HG03196 (cell line): ENCODE measurements at regions not wholly inside any gene's neighbourhood (a gene's known extent, or its start where the extent isn't known, plus 50 kb on each side); places are given as distances from the start of the nearest gene placed in this dataset.
"Not testable (repeated sequence)": the region's sequence is repeated elsewhere in the genome, so short reads cannot be mapped to it uniquely, and the experiment has no call there.

ENCODE experiments used
- ATAC-seq: cut with Tn5 transposase; IDR thresholded peaks from one replicate; pipeline ENCODE4 v1.9.1; 2021; ENCODE audit not compliant: unreplicated experiment

DNA sequence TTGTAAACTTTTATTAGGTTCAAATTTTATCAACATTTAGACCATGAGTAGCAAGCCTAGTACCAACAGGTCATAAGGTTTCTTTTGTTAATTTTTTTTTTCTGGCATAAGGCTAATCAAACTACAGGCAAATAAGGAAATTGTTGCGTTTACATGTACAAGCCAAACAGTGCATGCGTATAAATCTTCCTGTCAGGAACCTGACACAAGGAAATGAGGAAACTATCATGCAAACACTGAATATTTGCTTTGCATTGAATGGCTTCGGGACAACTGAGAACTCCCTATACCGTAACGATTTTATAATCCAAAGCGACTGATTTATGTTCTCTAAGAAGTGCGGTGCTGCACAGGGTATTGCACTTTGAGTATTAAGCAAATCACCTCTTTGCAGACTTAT lies 133.0 kb upstream of the TRPC4 start:
- ATAC-seq = no peak

DNA sequence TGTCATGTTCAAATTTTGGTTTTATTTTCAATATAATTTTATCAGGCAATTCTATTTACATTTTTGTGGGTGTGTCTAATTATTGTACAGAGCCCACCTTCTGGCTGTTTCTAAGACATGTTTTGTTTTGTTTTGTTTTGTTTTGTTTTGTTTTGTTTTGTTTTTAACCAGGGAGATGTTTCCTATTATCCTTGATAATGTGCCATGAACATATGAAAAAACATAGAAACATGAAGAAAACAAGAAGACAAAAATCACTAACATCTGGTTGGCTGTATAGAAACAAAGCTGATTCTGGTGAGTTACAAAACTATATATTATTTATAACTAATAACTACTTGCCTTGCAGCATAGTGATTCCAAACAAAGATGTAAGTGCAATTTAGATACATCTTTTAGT lies 128.1 kb upstream of the TRPC4 start:
- no peak for ATAC-seq

DNA sequence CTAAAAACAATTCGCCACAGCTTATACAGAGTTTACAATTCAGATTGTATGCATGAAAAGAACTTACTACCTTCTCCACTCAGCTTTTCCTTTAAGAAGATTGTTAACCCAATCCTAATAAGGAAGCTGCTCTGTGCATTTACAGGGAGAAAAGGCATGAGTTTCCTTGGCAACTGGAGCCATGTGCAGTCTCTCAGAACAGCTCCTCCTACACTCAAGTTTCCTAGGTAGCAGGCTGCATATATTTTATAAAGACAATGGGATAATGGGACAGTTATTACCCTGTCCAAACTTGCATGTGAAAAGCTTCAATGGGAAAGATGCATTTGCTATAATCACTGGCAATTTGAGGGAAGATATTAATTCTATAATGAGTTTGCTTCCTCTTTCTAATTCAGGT lies 125.5 kb upstream of the TRPC4 start:
- ATAC-seq = no peak

DNA sequence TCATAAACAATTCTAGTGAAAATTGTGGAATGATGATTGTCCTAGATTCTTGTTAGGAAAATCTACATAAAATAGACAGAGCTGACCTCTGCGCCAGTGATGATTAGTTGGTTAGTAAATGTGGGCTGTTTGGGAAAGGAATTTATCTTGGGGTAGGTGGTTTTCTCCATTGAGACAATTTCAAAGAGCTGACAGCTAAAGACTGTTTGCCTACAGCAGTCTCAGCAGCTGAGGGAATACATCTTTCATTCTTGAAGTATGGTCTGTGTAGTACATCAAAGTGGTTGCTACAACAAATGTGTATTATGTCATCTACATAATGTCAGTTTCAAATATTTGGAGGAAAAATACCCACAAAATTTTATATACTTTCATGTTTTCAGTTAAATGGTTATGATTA lies 117.2 kb upstream of the TRPC4 start:
- no peak for ATAC-seq

DNA sequence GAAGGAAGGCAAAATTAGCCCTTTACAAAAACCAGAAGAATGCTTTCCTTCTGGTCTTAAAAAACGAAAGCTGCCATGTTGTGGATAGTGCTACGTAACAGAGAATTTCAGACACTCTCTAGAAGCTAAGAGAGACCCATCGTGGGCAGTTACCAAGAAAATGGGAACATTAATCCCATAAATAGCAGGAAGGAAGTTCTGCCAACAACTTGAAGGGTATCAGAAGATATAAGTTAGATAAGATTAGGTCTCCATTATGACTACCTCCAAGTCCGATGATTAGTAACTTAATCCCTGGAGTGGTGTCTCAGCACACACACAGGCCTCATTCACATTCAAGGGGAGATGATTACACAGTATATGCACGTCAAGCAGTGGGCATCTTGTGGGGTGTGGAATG lies 115.7 kb upstream of the TRPC4 start:
- no peak for ATAC-seq

DNA sequence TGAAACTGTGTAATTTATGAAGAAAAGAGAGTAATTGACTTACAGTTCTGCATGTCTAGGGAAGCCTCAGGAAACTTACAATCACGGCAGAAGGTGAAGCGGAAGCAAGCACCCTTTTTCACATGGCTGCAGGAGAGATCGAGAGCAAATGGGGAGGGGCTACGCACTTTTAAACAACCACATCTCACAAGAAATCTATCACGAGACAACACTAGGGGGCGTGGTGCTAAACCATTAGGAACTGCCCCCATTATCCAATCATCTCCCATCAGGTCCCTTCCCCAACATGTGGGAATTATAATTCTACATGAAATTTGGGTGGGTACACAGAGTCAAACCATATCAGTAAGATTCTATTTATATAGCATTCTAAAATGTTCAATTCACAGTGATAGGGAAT lies 114.8 kb upstream of the TRPC4 start:
- no peak for ATAC-seq

DNA sequence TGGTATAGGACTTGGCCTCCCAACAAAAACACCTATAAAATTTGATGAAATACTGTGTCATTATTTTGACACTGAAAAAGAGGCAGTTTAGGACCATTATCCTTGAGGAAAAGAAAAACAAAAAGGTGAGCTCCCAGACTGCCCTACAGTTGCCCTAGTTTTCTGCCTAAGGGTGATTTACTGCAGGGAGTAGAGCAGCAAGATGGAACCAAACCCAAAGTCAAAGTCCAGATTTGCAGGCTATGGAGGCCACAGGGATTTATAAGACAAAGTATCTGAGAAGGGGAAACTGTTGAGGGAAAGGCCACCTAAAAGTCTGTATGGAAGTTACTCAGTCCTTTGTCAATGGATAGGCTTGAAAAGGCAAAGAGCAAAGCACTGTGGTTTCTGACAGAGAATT lies 112.4 kb upstream of the TRPC4 start:
- ATAC-seq = no peak

DNA sequence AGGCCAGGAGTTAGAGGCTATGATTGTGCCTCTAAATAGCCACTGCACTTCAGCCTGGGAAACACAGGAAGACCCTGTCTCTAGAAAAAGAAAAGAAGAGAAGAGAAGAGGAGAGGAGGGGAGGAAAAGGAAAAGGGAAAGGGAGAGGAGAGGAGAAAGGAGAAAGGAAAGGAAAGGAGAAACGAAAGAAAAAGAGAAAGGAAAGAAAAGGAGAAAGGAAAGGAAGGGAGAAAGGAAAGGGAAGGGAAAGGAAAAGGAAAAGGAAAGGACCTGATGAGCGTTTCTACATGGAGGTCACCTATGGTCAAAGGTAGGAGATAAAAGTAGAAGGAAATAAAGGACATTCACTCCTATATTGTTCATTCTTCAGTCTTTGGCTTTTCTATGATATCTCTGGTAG lies 109.1 kb upstream of the TRPC4 start:
- ATAC-seq = no peak

DNA sequence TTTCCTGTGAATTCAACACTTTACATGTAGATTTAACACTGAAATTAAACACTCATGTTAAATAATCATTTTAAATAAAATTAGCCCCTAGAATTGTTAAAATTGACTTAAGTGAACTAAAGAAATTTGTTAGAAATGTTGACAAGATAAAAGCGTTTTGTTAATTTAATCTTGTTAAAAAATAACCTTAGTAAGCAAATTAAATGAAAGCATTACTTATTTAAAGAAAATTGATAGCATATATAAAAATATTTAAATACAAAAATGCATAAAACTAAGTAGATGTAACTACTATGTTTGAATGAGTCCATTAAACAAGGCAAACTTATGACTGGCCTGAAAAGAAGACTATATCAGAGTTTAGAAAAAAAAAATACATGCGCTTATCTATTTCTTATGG lies 99.0 kb upstream of the TRPC4 start:
- ATAC-seq = no peak

DNA sequence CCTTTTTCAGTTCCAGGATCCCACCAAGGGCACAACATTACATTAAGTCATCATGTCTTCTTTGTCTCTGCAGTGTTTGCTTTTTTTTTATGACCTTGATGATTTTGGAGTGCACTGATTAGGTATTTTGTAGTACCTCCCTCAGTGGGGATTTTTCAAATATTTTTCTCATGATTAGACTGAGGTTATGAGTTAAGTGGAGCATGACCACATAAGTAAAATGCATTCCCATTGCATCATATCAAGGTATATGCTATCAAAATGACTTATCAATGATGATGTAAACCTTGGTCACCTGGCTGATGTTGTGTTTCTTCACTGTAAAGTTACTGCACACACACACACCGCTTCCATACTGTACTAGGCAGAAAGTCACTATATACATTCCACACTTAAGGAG lies 96.7 kb upstream of the TRPC4 start:
- no peak for ATAC-seq

DNA sequence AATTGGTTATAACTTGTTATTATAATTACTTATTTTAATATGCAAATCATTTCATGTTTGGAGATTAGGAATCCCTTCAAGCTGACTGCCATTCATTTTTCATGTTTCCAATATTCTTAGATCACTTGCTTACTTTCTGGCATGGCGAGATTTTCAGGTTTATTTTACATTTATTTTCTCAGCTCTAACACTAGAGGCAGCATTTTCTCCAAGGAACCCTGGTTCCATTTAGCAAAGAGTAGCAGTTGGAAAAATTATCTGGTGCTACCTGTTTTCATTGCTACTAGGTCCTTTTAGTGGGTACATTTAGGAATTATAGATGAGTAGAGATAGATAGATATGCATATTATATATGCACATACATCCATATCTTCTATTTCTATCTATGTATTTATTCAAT lies 90.9 kb upstream of the TRPC4 start:
- ATAC-seq = no peak

DNA sequence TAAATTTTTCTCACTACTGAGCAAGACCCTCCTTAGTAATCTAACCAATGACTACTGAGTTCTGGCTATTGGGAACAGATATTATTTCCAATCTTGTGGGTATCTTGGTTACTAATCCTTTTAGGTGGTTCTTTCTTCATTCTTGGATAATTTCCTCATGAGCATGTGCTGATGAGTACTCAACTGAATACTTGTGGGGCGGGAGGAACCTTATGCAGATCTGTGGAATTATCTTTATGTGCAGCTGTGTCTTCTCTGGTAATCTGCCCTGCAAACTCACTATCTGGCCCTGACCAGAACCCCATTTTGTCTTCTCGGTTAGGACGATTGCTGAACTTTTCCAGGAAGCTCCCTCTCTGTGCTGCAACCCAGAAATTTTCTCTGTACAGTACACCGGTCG lies 89.7 kb upstream of the TRPC4 start:
- ATAC-seq = no peak

DNA sequence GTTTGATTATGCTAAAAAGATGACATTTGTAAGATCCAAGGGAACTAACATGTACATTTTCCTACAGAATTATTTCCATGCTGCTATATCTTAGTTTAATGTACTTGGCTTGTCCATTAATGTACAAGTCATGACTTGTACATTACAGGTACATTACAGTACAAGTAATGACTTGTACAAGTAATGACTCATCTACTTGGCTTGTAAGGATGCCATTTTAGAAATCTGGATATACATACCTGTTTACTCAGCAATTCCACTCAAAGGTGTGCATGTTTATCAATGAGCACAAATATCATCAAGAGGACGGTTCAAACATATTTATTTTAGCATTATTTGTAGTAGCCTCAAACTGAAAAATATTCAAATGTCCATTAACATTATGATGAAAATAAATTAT lies 87.0 kb upstream of the TRPC4 start:
- ATAC-seq = no peak

DNA sequence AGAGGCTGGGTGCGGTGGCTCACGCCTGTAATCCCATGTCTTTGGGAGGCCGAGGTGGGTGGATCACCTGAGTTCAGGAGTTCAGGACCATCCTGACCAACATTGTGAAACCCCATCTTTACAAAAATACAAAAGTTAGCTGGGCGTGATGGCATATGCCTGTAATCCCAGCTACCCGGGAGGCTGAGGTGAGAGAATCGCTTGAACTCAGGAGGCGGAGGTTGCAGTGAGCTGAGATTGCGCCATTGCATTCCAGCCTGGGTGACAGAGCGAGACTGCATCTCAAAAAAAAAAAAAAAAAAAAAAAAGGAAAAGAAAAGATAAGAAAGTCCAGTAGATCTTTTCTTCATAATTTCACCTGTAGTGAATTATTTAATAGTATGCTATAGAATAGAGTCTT lies 85.0 kb upstream of the TRPC4 start:
- ATAC-seq = not testable (repeated sequence)

DNA sequence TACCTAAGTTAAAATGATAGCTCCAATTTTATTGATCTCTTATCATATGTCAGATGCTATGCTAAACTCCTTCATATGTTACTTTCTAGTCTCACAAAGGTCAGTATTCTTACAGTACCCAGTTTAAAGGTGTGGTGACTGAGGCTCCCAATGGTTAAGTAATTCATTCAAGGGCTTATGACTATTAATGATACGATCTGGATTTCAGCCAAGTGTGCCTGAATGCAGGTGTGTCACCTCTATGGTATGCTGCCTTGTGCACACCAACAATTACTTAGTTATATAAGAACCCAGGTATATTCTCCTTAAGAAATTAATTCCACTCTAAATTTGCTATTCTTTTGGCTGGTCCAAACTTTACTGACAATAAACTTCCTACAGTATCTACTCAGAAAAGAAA lies 84.6 kb upstream of the TRPC4 start:
- no peak for ATAC-seq

DNA sequence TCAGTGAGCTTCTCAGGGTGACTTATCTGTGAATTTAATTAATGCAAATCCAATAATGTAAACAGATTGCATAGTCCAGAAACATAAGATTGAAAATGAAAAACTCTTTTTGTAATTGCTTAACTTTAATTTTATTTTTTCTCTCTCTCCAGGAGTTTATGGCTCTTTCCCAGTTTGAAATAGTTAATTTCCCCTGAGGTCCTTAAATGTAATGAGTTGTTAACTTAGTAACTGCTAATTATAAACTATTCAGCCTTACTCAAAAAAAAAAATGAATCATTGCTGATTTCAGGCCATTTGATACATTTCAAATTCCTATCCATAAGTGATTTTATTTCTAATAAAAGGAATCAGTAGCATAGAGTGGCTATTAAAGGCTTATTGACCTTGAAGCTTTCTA lies 84.1 kb upstream of the TRPC4 start:
- ATAC-seq = no peak

DNA sequence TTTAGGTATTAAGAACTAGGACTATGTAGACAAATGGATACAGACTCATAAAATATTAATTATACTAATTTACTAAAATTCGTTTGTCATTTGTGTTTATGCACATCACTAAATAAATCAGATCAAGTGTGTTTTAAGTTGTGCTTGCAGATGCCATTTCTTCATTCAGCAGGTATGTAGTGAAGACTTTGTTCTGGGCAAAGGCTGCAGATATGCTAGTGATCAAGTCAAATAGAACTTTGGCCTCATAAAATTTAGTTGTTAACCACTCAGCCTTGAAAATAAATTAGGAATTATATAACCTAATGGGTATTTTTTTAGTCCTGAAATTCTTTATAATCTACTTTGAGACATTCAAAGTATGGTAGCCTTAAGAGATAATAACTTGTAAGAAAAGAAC lies 80.4 kb upstream of the TRPC4 start:
- ATAC-seq = no peak

DNA sequence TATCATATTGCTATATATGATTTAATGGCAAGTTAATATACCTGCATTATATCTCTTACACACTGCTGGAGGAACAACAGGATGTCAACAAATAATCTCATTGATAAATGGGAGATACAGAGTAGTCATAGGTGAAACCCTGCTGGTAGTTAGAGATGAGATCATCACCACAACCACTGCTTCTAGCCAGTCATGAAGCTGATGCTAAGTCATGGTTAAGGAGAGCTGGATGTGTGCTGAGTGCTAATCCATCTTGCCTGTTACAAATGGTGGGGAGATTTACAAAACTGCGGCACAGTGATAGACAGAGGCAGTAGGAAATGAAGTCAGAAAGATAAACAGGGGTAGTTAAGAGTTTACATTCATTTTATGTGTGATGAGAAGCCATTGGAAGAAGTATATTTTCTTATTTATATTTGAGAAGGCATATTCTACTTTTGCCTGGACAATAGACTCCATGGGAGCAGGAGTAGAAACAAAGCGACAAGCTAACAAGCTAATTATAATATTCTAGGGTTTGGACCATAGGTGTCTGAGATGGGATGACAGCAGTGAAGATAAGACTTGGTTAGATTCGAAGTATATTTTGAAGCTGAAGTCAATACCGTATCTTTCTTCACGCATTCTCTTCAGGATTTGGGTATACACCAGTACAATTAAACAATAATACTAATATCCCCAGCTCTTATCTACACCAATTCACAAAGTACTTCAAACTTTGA lies 78.0 kb upstream of the TRPC4 start:
- ATAC-seq = no peak

DNA sequence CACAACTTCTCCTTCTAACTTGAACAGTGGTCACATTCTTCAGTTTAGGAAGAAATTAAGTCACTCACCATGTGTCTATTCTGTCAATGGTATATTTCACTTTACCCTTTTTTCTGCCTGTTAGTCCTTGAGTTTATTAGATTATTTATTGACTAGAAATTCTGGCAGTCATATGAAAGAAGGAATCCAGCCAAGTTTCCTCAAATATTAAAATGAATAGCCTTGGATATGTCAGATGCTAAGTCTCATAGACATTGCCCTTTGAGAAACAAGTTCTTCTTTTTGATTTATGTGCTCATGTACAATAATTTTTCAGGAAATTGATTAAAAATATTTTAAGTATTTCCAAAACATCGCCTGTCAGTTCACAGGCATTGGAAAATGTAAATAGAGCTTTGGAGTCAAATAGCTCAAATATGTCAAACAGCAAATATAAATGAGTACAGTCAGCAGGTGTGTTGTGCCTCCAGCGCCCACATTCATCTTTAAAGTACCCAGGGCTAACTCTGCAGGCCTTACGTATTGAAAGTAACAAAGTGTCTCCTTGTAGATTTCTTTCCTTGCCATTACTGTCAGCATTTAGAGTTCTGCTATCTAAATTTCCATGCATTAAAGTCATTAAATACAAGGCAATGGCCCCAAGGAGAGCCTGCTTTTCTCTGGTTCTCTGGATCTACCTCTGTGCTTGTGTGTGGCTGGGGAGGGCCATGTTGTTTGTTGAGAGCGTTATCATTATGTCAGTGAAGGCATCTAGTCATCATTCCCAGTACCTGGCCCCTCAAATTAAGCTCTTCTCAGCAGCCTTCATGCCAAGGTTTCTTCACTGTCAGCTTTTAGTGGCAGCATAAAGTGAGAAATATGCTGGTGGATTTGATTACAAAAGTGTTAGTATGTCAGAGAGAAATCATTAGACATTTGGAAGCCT lies 76.3 kb upstream of the TRPC4 start:
- ATAC-seq = no peak

DNA sequence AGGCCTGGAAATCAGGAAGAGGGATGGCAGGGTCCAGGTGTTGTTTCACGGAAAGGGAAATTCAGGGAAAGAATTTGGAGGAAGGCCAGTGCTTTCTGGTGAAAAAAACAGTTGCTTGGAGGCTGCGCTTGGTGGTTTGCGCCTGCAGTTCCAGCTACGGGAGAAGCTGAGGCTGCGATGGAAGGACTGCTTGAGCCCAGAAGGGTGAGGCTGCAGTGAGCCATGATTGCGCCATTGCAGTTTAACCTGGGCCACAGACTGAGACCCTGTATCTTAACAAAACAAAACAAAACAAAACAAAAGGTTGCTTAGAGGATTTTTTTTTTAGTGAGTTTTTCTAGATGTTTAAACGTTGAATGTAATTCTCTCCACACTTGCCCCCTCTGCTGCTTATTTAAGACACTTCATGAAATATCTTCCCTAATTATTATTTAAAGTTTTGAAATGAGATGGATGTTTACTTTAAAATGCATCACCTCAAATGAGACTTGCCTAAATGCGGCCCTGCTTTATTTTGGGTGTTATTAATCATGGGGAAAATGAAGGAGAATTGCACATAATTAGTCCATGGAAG lies 75.4 kb upstream of the TRPC4 start:
- no peak for ATAC-seq

DNA sequence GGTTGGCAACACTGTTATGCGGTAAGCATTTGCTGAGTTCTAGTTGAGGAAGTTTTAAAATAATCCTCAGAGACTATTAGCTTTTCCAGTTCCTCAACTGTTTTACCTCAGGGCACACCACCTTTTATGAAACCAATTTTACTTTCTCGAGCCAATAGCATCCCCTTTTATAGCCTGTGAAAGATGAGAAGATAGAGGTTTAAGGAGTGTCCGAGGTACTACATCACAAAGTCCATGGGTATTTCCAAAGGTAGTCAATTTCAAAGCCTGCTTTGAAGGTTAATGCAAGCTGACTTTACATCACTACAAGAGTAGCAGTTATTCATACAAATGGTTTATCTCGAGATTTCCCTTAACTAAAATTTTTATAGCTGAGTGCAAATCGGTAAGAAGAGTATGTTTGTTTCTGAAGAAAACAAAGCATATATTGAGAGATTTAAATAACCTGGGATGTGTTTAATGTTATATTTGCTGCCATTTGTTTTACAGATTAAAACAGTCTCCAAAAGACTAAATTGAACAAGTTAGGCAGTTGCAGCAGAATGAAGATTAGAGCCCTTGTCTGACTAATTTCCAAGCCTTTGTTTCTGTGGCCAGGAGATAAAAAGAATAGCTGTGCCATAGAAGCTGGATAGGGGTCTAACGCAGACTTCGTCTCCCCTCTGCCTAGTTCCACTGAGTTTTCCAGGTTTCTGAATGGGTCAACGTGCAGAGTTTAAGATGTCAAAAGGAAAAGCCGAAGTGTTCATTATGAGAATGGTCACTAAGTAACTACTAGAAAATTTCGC lies 74.7 kb upstream of the TRPC4 start:
- no peak for ATAC-seq
